Prostate gland (tissue), 2 donors: ENCODE measurements at regions not wholly inside any gene's neighbourhood (a gene's known extent, or its start where the extent isn't known, plus 50 kb on each side); places are given as distances from the start of the nearest gene placed in this dataset.

Source experiments
- POLR2A ChIP-seq: fragments of 450-650 bp; IDR thresholded peaks from one replicate; pipeline ENCODE4 v1.6.1; 2016; ENCODE audit warnings: antibody characterized with exemption, mild to moderate bottlenecking
- POLR2AphosphoS5 ChIP-seq: sonication (generic); formaldehyde crosslinking; IDR thresholded peaks from one replicate; pipeline ENCODE4 v1.6.1; 2017; ENCODE audit warnings: antibody characterized with exemption
- TF ChIP-seq, protein P1 (sequence below), 4 experiments: fragments of 200-600 bp in 2 of 4; fragments of 450-650 bp in 2 of 4; sonication (generic) in 2 of 4; IDR thresholded peaks; 1 replicate in 3 of 4; 2 replicates in 1 of 4; pipeline ENCODE4 v1.5.1; 2016 to 2019; ENCODE audit warnings: antibody characterized with exemption in 4 of 4, mild to moderate bottlenecking in 2 of 4, moderate library complexity in 2 of 4

DNA sequence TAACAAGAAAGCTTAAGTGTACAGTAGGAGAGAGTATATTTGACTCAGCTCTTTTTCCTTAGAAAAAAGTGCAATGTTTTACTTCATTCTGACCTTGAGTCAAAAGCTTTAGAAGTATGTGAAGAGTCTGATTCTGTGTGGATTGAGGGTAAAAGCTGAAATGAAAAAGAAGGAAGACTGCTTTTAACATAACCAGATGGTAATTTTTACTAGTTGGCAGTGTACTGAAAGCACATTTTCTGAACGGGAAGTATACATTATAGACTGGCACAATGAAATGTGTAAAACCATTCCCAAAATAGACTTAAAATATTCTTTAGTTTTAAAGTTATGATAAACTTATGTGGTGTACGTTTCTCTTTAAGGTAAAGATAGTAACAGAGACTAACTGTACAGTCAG is 197.8 kb upstream of the ZNF717 start:
- no peak for TF ChIP-seq POLR2AphosphoS5
- TF ChIP-seq, protein P1, sequence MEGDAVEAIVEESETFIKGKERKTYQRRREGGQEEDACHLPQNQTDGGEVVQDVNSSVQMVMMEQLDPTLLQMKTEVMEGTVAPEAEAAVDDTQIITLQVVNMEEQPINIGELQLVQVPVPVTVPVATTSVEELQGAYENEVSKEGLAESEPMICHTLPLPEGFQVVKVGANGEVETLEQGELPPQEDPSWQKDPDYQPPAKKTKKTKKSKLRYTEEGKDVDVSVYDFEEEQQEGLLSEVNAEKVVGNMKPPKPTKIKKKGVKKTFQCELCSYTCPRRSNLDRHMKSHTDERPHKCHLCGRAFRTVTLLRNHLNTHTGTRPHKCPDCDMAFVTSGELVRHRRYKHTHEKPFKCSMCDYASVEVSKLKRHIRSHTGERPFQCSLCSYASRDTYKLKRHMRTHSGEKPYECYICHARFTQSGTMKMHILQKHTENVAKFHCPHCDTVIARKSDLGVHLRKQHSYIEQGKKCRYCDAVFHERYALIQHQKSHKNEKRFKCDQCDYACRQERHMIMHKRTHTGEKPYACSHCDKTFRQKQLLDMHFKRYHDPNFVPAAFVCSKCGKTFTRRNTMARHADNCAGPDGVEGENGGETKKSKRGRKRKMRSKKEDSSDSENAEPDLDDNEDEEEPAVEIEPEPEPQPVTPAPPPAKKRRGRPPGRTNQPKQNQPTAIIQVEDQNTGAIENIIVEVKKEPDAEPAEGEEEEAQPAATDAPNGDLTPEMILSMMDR (IDR thresholded peaks at IDR 0.05), result no peak
- no peak for TF ChIP-seq POLR2A
